LHCN-M2 (cell line): ENCODE measurements at regions not wholly inside any gene's neighbourhood (a gene's known extent, or its start where the extent isn't known, plus 50 kb on each side); places are given as distances from the start of the nearest gene placed in this dataset.
A peak's percentile ranks its signal among the peaks of the same experiment; 100 is the strongest.
"Not testable (repeated sequence)": the region's sequence is repeated elsewhere in the genome, so short reads cannot be mapped to it uniquely, and the experiment has no call there.

Experiments used
- DNase-seq: peaks from one replicate; pipeline ENCODE4 v3.0.0-alpha.2; 2012; ENCODE audit warnings: low read depth

- DNase-seq, result no peak
Observed at GRCh38 chr6:4463236-4463635, 313.0 kb upstream of the CDYL start.

GRCh38 chr6:4460586-4461475 is 315.4 kb upstream of the CDYL start:
- no peak for DNase-seq

- no peak for DNase-seq
Observed at GRCh38 chr6:4459996-4460395, 316.2 kb upstream of the CDYL start.

GRCh38 chr6:4459032-4459431 is 317.2 kb upstream of the CDYL start:
- DNase-seq, result peak; percentile 84

- no peak for DNase-seq
Observed at GRCh38 chr6:4451718-4452117, 316.3 kb upstream of the ECI2 start.

GRCh38 chr6:4451081-4451480 is 315.7 kb upstream of the ECI2 start:
- DNase-seq, result no peak

- no peak for DNase-seq
Observed at GRCh38 chr6:4450237-4450636, 314.9 kb upstream of the ECI2 start.

GRCh38 chr6:4449409-4449808 is 314.0 kb upstream of the ECI2 start:
- DNase-seq, result no peak

- no peak for DNase-seq
Observed at GRCh38 chr6:4448841-4449240, 313.5 kb upstream of the ECI2 start.

- DNase-seq, result peak; percentile 16
Observed at GRCh38 chr6:4447639-4448330, 312.4 kb upstream of the ECI2 start.

GRCh38 chr6:4446982-4447381 is 311.6 kb upstream of the ECI2 start:
- peak; percentile 15 for DNase-seq

GRCh38 chr6:4441981-4442434 is 306.6 kb upstream of the ECI2 start:
- no peak for DNase-seq

GRCh38 chr6:4439159-4439558 is 303.8 kb upstream of the ECI2 start:
- DNase-seq, result no peak

GRCh38 chr6:4437342-4437741 is 302.0 kb upstream of the ECI2 start:
- DNase-seq, result no peak

- DNase-seq, result no peak
Observed at GRCh38 chr6:4435981-4436445, 300.6 kb upstream of the ECI2 start.

GRCh38 chr6:4434655-4435054 is 299.3 kb upstream of the ECI2 start:
- no peak for DNase-seq

- no peak for DNase-seq
Observed at GRCh38 chr6:4433199-4433598, 297.8 kb upstream of the ECI2 start.

- DNase-seq, result no peak
Observed at GRCh38 chr6:4426968-4427367, 291.6 kb upstream of the ECI2 start.

- DNase-seq, result no peak
Observed at GRCh38 chr6:4421837-4422236, 286.5 kb upstream of the ECI2 start.

GRCh38 chr6:4420160-4420865 is 284.9 kb upstream of the ECI2 start:
- DNase-seq, result no peak

- DNase-seq, result no peak
Observed at GRCh38 chr6:4415549-4415948, 280.2 kb upstream of the ECI2 start.

- not testable (repeated sequence) for DNase-seq
Observed at GRCh38 chr6:4414078-4414477, 278.7 kb upstream of the ECI2 start.
